Suppressor macrophage (primary cell): ENCODE measurements at regions not wholly inside any gene's neighbourhood (a gene's known extent, or its start where the extent isn't known, plus 50 kb on each side); places are given as distances from the start of the nearest gene placed in this dataset.

Experiments used
- DNase-seq, 4 experiments: peaks; one replicate each; pipeline ENCODE4 v3.0.0-alpha.2; 2020 to 2022

- DNase-seq = no peak
Measured at GRCh38 chr3:76933245-76933644, 106.7 kb upstream of the ROBO2 start.

GRCh38 chr3:76938962-76939361 is 100.9 kb upstream of the ROBO2 start:
- DNase-seq = no peak

GRCh38 chr3:76940181-76940770 is 99.6 kb upstream of the ROBO2 start:
- no peak for DNase-seq

- DNase-seq = no peak
Measured at GRCh38 chr3:76941376-76941775, 98.5 kb upstream of the ROBO2 start.

- DNase-seq = no peak
Measured at GRCh38 chr3:76942101-76942500, 97.8 kb upstream of the ROBO2 start.

GRCh38 chr3:76943058-76943457 is 96.8 kb upstream of the ROBO2 start:
- DNase-seq = no peak

GRCh38 chr3:76943671-76944070 is 96.2 kb upstream of the ROBO2 start:
- no peak for DNase-seq

GRCh38 chr3:76949033-76949432 is 90.9 kb upstream of the ROBO2 start:
- DNase-seq = no peak

GRCh38 chr3:76949462-76949861 is 90.4 kb upstream of the ROBO2 start:
- DNase-seq = no peak

- no peak for DNase-seq
Measured at GRCh38 chr3:76950590-76950989, 89.3 kb upstream of the ROBO2 start.

GRCh38 chr3:76954412-76954811 is 85.5 kb upstream of the ROBO2 start:
- DNase-seq = no peak

- no peak for DNase-seq
Measured at GRCh38 chr3:76958274-76958673, 81.6 kb upstream of the ROBO2 start.

GRCh38 chr3:76958861-76959260 is 81.0 kb upstream of the ROBO2 start:
- DNase-seq = no peak

- DNase-seq = no peak
Measured at GRCh38 chr3:76961284-76961683, 78.6 kb upstream of the ROBO2 start.

- DNase-seq = no peak
Measured at GRCh38 chr3:76965122-76965725, 74.7 kb upstream of the ROBO2 start.

GRCh38 chr3:76969471-76969870 is 70.4 kb upstream of the ROBO2 start:
- DNase-seq = no peak

GRCh38 chr3:76969996-76970615 is 69.8 kb upstream of the ROBO2 start:
- DNase-seq = no peak

- DNase-seq = no peak
Measured at GRCh38 chr3:76972624-76973296, 67.1 kb upstream of the ROBO2 start.

- DNase-seq = no peak
Measured at GRCh38 chr3:76976996-76977395, 62.9 kb upstream of the ROBO2 start.

- DNase-seq = no peak
Measured at GRCh38 chr3:76985645-76986044, 54.3 kb upstream of the ROBO2 start.

- no peak for DNase-seq
Measured at GRCh38 chr3:76986876-76987474, 52.9 kb upstream of the ROBO2 start.
